ENCODE measurements at regions not wholly inside any gene's neighbourhood (a gene's known extent, or its start where the extent isn't known, plus 50 kb on each side); places are given as distances from the start of the nearest gene placed in this dataset.

GRCh38 chr7:116380025-116380424 is 119.5 kb upstream of the CAV2 start (continued):
- TF ChIP-seq, protein P1, sequence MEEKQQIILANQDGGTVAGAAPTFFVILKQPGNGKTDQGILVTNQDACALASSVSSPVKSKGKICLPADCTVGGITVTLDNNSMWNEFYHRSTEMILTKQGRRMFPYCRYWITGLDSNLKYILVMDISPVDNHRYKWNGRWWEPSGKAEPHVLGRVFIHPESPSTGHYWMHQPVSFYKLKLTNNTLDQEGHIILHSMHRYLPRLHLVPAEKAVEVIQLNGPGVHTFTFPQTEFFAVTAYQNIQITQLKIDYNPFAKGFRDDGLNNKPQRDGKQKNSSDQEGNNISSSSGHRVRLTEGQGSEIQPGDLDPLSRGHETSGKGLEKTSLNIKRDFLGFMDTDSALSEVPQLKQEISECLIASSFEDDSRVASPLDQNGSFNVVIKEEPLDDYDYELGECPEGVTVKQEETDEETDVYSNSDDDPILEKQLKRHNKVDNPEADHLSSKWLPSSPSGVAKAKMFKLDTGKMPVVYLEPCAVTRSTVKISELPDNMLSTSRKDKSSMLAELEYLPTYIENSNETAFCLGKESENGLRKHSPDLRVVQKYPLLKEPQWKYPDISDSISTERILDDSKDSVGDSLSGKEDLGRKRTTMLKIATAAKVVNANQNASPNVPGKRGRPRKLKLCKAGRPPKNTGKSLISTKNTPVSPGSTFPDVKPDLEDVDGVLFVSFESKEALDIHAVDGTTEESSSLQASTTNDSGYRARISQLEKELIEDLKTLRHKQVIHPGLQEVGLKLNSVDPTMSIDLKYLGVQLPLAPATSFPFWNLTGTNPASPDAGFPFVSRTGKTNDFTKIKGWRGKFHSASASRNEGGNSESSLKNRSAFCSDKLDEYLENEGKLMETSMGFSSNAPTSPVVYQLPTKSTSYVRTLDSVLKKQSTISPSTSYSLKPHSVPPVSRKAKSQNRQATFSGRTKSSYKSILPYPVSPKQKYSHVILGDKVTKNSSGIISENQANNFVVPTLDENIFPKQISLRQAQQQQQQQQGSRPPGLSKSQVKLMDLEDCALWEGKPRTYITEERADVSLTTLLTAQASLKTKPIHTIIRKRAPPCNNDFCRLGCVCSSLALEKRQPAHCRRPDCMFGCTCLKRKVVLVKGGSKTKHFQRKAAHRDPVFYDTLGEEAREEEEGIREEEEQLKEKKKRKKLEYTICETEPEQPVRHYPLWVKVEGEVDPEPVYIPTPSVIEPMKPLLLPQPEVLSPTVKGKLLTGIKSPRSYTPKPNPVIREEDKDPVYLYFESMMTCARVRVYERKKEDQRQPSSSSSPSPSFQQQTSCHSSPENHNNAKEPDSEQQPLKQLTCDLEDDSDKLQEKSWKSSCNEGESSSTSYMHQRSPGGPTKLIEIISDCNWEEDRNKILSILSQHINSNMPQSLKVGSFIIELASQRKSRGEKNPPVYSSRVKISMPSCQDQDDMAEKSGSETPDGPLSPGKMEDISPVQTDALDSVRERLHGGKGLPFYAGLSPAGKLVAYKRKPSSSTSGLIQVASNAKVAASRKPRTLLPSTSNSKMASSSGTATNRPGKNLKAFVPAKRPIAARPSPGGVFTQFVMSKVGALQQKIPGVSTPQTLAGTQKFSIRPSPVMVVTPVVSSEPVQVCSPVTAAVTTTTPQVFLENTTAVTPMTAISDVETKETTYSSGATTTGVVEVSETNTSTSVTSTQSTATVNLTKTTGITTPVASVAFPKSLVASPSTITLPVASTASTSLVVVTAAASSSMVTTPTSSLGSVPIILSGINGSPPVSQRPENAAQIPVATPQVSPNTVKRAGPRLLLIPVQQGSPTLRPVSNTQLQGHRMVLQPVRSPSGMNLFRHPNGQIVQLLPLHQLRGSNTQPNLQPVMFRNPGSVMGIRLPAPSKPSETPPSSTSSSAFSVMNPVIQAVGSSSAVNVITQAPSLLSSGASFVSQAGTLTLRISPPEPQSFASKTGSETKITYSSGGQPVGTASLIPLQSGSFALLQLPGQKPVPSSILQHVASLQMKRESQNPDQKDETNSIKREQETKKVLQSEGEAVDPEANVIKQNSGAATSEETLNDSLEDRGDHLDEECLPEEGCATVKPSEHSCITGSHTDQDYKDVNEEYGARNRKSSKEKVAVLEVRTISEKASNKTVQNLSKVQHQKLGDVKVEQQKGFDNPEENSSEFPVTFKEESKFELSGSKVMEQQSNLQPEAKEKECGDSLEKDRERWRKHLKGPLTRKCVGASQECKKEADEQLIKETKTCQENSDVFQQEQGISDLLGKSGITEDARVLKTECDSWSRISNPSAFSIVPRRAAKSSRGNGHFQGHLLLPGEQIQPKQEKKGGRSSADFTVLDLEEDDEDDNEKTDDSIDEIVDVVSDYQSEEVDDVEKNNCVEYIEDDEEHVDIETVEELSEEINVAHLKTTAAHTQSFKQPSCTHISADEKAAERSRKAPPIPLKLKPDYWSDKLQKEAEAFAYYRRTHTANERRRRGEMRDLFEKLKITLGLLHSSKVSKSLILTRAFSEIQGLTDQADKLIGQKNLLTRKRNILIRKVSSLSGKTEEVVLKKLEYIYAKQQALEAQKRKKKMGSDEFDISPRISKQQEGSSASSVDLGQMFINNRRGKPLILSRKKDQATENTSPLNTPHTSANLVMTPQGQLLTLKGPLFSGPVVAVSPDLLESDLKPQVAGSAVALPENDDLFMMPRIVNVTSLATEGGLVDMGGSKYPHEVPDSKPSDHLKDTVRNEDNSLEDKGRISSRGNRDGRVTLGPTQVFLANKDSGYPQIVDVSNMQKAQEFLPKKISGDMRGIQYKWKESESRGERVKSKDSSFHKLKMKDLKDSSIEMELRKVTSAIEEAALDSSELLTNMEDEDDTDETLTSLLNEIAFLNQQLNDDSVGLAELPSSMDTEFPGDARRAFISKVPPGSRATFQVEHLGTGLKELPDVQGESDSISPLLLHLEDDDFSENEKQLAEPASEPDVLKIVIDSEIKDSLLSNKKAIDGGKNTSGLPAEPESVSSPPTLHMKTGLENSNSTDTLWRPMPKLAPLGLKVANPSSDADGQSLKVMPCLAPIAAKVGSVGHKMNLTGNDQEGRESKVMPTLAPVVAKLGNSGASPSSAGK (IDR thresholded peaks at IDR 0.05), result no peak

Data from K562 (cell line).